Naive thymus-derived CD4-positive, alpha-beta T cell (primary cell): ENCODE measurements at regions not wholly inside any gene's neighbourhood (a gene's known extent, or its start where the extent isn't known, plus 50 kb on each side); places are given as distances from the start of the nearest gene placed in this dataset.

Experiments used
- ATAC-seq: fragments of 150-1000 bp; cut with Tn5 transposase; 2 replicates; pipeline ENCODE4 v1.10.0; 2021; ENCODE audit warnings: mild to moderate bottlenecking, moderate library complexity
- CTCF ChIA-PET: fragments of 350-600 bp; sonication (Branson Sonifier 250); formaldehyde crosslinking; loops from one replicate; lab custom pipeline; 2021; ENCODE audit warnings: antibody characterized with exemption; lab: Charles Lee
- POLR2A ChIA-PET: fragments of 350-600 bp; sonication (Branson Sonifier 250); formaldehyde crosslinking; loops from one replicate; lab custom pipeline; 2021; ENCODE audit warnings: antibody characterized with exemption, inconsistent platforms; lab: Charles Lee
- DNase-seq, 9 donors: peaks; one replicate each; pipeline versions ENCODE4 v3.0.0 to v3.0.0-alpha.2; 2020 to 2022; ENCODE audit warnings: mixed read lengths in 1 of 9
- H3K27ac ChIP-seq: one replicate; pipeline ENCODE4 v1.7.0; 2013; ENCODE audit warnings: mild to moderate bottlenecking, low read depth, low read length, moderate library complexity
- H3K27me3 ChIP-seq, 2 donors: one replicate each; pipeline ENCODE4 v1.7.0; 2013; ENCODE audit warnings: low read length in 2 of 2, mild to moderate bottlenecking in 2 of 2, moderate library complexity in 2 of 2; ENCODE audit not compliant: control insufficient read depth in 2 of 2, insufficient read depth in 2 of 2
- H3K36me3 ChIP-seq, 3 experiments: 1 replicate in 2 of 3; 2 replicates in 1 of 3; pipeline ENCODE4 v1.7.0; 2013; ENCODE audit warnings: low read length in 3 of 3, mild to moderate bottlenecking in 3 of 3, moderate library complexity in 1 of 3; ENCODE audit not compliant: insufficient read depth in 3 of 3, control insufficient read depth in 2 of 3
- H3K4me1 ChIP-seq, 2 donors: one replicate each; pipeline ENCODE4 v1.7.0; 2013; ENCODE audit warnings: low read length in 2 of 2, mild to moderate bottlenecking in 2 of 2, moderate library complexity in 1 of 2; ENCODE audit not compliant: control insufficient read depth in 2 of 2, insufficient read depth in 2 of 2
- H3K4me3 ChIP-seq: 2 replicates; pipeline ENCODE4 v1.7.0; 2013; ENCODE audit warnings: mild to moderate bottlenecking, low read length
- H3K9me3 ChIP-seq, 3 experiments: 1 replicate in 2 of 3; 2 replicates in 1 of 3; pipeline ENCODE4 v1.7.0; 2013; ENCODE audit warnings: low read length in 3 of 3; ENCODE audit not compliant: control insufficient read depth in 2 of 3
- H3K27ac Mint-ChIP-seq, 9 donors: one replicate each; pipeline ENCODE4 v1.8.0; 2020 to 2022; ENCODE audit warnings: mixed read lengths in 9 of 9, mild to moderate bottlenecking in 8 of 9, moderate library complexity in 5 of 9, inconsistent platforms in 2 of 9
- H3K27me3 Mint-ChIP-seq, 5 donors: one replicate each; pipeline ENCODE4 v1.8.0; 2021 to 2022; ENCODE audit warnings: mixed read lengths in 5 of 5, mild to moderate bottlenecking in 1 of 5
- H3K36me3 Mint-ChIP-seq, 5 donors: one replicate each; pipeline ENCODE4 v1.8.0; 2020 to 2022; ENCODE audit warnings: mixed read lengths in 5 of 5, mild to moderate bottlenecking in 3 of 5, inconsistent platforms in 1 of 5
- H3K4me1 Mint-ChIP-seq, 7 donors: one replicate each; pipeline ENCODE4 v1.8.0; 2020 to 2022; ENCODE audit warnings: mixed read lengths in 7 of 7, mild to moderate bottlenecking in 3 of 7, inconsistent platforms in 1 of 7
- H3K4me3 Mint-ChIP-seq, 10 donors: one replicate each; pipeline ENCODE4 v1.8.0; 2020 to 2022; ENCODE audit warnings: mild to moderate bottlenecking in 10 of 10, mixed read lengths in 10 of 10, moderate library complexity in 6 of 10, inconsistent platforms in 2 of 10
- H3K9me3 Mint-ChIP-seq, 11 donors: one replicate each; pipeline ENCODE4 v1.8.0; 2020 to 2022; ENCODE audit warnings: mixed read lengths in 11 of 11, mild to moderate bottlenecking in 4 of 11, inconsistent platforms in 1 of 11, moderate library complexity in 1 of 11
- intact Hi-C, 2 donors: fragments of 100-400 bp; cut with micrococcal nuclease; formaldehyde crosslinking; loops; one replicate each; pipeline ENCODE4 v1.15.1; 2023

GRCh38 chr22:47810505-47811500 lies 1048.4 kb downstream of the TBC1D22A start:
- ChIA-PET POLR2A (no interaction called here), CTCF (no interaction called here)
- no peak for DNase-seq
- H3K36me3 ChIP-seq: no peaks in the 10 kb centered on the region
- no peak overlapping the region for H3K27ac ChIP-seq
- H3K27ac Mint-ChIP-seq: no peak overlapping the region
- no peaks in the 10 kb centered on the region for H3K27me3 ChIP-seq
- peaks cover 0 to 13% (median 0%) of the 10 kb centered on the region in 11 donors for H3K9me3 Mint-ChIP-seq
- H3K36me3 Mint-ChIP-seq: no peaks in the 10 kb centered on the region
- H3K9me3 ChIP-seq: no peaks in the 10 kb centered on the region
- H3K4me3 Mint-ChIP-seq: no peak overlapping the region
- ATAC-seq: no peak
- H3K4me1 ChIP-seq: no peaks in the 10 kb centered on the region
- no peaks in the 10 kb centered on the region for H3K4me1 Mint-ChIP-seq
- H3K27me3 Mint-ChIP-seq: peaks cover 0 to 34% (median 14%) of the 10 kb centered on the region in 5 donors
- H3K4me3 ChIP-seq: no peak overlapping the region
- intact Hi-C loops: no loop called here

GRCh38 chr22:47808886-47809620 lies 1046.6 kb downstream of the TBC1D22A start:
- H3K36me3 ChIP-seq: no peaks in the 10 kb centered on the region
- peaks cover 0 to 42% (median 14%) of the 10 kb centered on the region in 5 donors for H3K27me3 Mint-ChIP-seq
- intact Hi-C loops: no loop called here
- H3K4me1 Mint-ChIP-seq: no peaks in the 10 kb centered on the region
- H3K4me3 ChIP-seq: no peak overlapping the region
- no peaks in the 10 kb centered on the region for H3K9me3 ChIP-seq
- DNase-seq: no peak
- ATAC-seq: no peak
- no peaks in the 10 kb centered on the region for H3K4me1 ChIP-seq
- H3K27me3 ChIP-seq: no peaks in the 10 kb centered on the region
- ChIA-PET CTCF (no interaction called here), POLR2A (no interaction called here)
- H3K36me3 Mint-ChIP-seq: no peaks in the 10 kb centered on the region
- no peak overlapping the region for H3K27ac Mint-ChIP-seq
- no peak overlapping the region for H3K27ac ChIP-seq
- peaks cover 0 to 7% (median 0%) of the 10 kb centered on the region in 11 donors for H3K9me3 Mint-ChIP-seq
- H3K4me3 Mint-ChIP-seq: no peak overlapping the region

- POLR2A ChIA-PET: no interaction called here
- Mint-ChIP-seq H3K4me1 (no peaks in the 10 kb centered on the region), H3K27ac (no peak overlapping the region), H3K27me3 (peaks cover 0 to 40% (median 18%) of the 10 kb centered on the region in 5 donors), H3K36me3 (no peaks in the 10 kb centered on the region), H3K4me3 (no peak overlapping the region), H3K9me3 (peaks cover 0 to 7% (median 0%) of the 10 kb centered on the region in 11 donors)
- Histone ChIP-seq H3K4me1 (no peaks in the 10 kb centered on the region), H3K27ac (no peak overlapping the region), H3K27me3 (no peaks in the 10 kb centered on the region), H3K9me3 (no peaks in the 10 kb centered on the region), H3K4me3 (no peak overlapping the region), H3K36me3 (no peaks in the 10 kb centered on the region)
- DNase-seq (no peak), ATAC-seq (no peak)
- intact Hi-C loops: no loop called here
- CTCF ChIA-PET: no interaction called here
Observed at GRCh38 chr22:47808236-47808635, 1045.8 kb downstream of the TBC1D22A start.

- CTCF ChIA-PET: no interaction called here
- no peaks in the 10 kb centered on the region for H3K9me3 ChIP-seq
- no peaks in the 10 kb centered on the region for H3K36me3 ChIP-seq
- POLR2A ChIA-PET: no interaction called here
- H3K9me3 Mint-ChIP-seq: peaks cover 0 to 7% (median 0%) of the 10 kb centered on the region in 11 donors
- ATAC-seq (no peak), DNase-seq (no peak)
- no peaks in the 10 kb centered on the region for H3K4me1 ChIP-seq
- peaks cover 0 to 34% (median 21%) of the 10 kb centered on the region in 5 donors for H3K27me3 Mint-ChIP-seq
- no peak overlapping the region for H3K4me3 Mint-ChIP-seq
- H3K4me1 Mint-ChIP-seq: no peaks in the 10 kb centered on the region
- no peaks in the 10 kb centered on the region for H3K36me3 Mint-ChIP-seq
- H3K27ac ChIP-seq: no peak overlapping the region
- no peaks in the 10 kb centered on the region for H3K27me3 ChIP-seq
- H3K27ac Mint-ChIP-seq: no peak overlapping the region
- intact Hi-C loops: no loop called here
- H3K4me3 ChIP-seq: no peak overlapping the region
Observed at GRCh38 chr22:47807506-47807905, 1045.1 kb downstream of the TBC1D22A start.

GRCh38 chr22:47806894-47807293 lies 1044.4 kb downstream of the TBC1D22A start:
- Histone ChIP-seq H3K27me3 (no peaks in the 10 kb centered on the region), H3K4me3 (no peak overlapping the region), H3K27ac (no peak overlapping the region), H3K4me1 (no peaks in the 10 kb centered on the region), H3K36me3 (no peaks in the 10 kb centered on the region), H3K9me3 (no peaks in the 10 kb centered on the region)
- ATAC-seq (no peak), DNase-seq (no peak)
- Mint-ChIP-seq H3K4me1 (no peaks in the 10 kb centered on the region), H3K36me3 (no peaks in the 10 kb centered on the region), H3K27ac (no peak overlapping the region), H3K27me3 (peaks cover 0 to 33% (median 16%) of the 10 kb centered on the region in 5 donors), H3K9me3 (peaks cover 0 to 7% (median 0%) of the 10 kb centered on the region in 11 donors), H3K4me3 (no peak overlapping the region)
- intact Hi-C loops: no loop called here
- POLR2A ChIA-PET: no interaction called here
- CTCF ChIA-PET: no interaction called here

- Mint-ChIP-seq H3K4me1 (no peaks in the 10 kb centered on the region), H3K36me3 (no peaks in the 10 kb centered on the region), H3K9me3 (peaks cover 0 to 7% (median 0%) of the 10 kb centered on the region in 11 donors), H3K27ac (no peak overlapping the region), H3K4me3 (no peak overlapping the region), H3K27me3 (peaks cover 0 to 29% (median 27%) of the 10 kb centered on the region in 5 donors)
- intact Hi-C loops: no loop called here
- Histone ChIP-seq H3K4me3 (no peak overlapping the region), H3K4me1 (no peaks in the 10 kb centered on the region), H3K36me3 (no peaks in the 10 kb centered on the region), H3K9me3 (no peaks in the 10 kb centered on the region), H3K27me3 (no peaks in the 10 kb centered on the region), H3K27ac (no peak overlapping the region)
- ATAC-seq: no peak
- ChIA-PET POLR2A (no interaction called here), CTCF (no interaction called here)
- DNase-seq: no peak
Observed at GRCh38 chr22:47805394-47805935, 1043.0 kb downstream of the TBC1D22A start.
